Parathyroid adenoma (tissue), 2 donors: ENCODE measurements at regions not wholly inside any gene's neighbourhood (a gene's known extent, or its start where the extent isn't known, plus 50 kb on each side); places are given as distances from the start of the nearest gene placed in this dataset.
"Not testable (repeated sequence)": the region's sequence is repeated elsewhere in the genome, so short reads cannot be mapped to it uniquely, and the experiment has no call there.

Experiments used
- H2AFZ ChIP-seq: fragments of 300-600 bp; sonication (generic); one replicate; pipeline ENCODE4 v1.7.0; 2017; ENCODE audit warnings: antibody characterized with exemption, mild to moderate bottlenecking
- H3K27ac ChIP-seq: fragments of 300-600 bp; sonication (generic); one replicate; pipeline ENCODE4 v1.7.0; 2017
- H3K27me3 ChIP-seq: fragments of 300-600 bp; sonication (generic); one replicate; pipeline ENCODE4 v1.7.0; 2017; ENCODE audit warnings: low read length; ENCODE audit not compliant: control insufficient read depth, insufficient read depth
- H3K36me3 ChIP-seq: fragments of 300-600 bp; sonication (generic); one replicate; pipeline ENCODE4 v1.7.0; 2017; ENCODE audit warnings: low read length; ENCODE audit not compliant: control insufficient read depth, insufficient read depth
- H3K4me1 ChIP-seq: fragments of 300-600 bp; sonication (generic); one replicate; pipeline ENCODE4 v1.7.0; 2017; ENCODE audit warnings: control low read depth
- H3K4me2 ChIP-seq: fragments of 300-600 bp; sonication (generic); one replicate; pipeline ENCODE4 v1.7.0; 2017; ENCODE audit warnings: low read length
- H3K4me3 ChIP-seq: fragments of 300-600 bp; sonication (generic); one replicate; pipeline ENCODE4 v1.7.0; 2017; ENCODE audit warnings: low read depth, low read length
- H3K79me2 ChIP-seq: fragments of 300-600 bp; sonication (generic); one replicate; pipeline ENCODE4 v1.7.0; 2017; ENCODE audit warnings: control low read depth
- H3K9ac ChIP-seq: fragments of 300-600 bp; sonication (generic); one replicate; pipeline ENCODE4 v1.7.0; 2017; ENCODE audit warnings: mild to moderate bottlenecking
- H3K9me3 ChIP-seq: fragments of 300-600 bp; sonication (generic); one replicate; pipeline ENCODE4 v1.7.0; 2017; ENCODE audit warnings: low read length; ENCODE audit not compliant: control insufficient read depth
- TF ChIP-seq, protein P1 (sequence below): fragments of 300-600 bp; sonication (generic); IDR thresholded peaks from one replicate; pipeline ENCODE4 v1.7.0; 2017; ENCODE audit warnings: antibody characterized with exemption, mild to moderate bottlenecking
- donor health status: primary hyperparathyroidism.

DNA sequence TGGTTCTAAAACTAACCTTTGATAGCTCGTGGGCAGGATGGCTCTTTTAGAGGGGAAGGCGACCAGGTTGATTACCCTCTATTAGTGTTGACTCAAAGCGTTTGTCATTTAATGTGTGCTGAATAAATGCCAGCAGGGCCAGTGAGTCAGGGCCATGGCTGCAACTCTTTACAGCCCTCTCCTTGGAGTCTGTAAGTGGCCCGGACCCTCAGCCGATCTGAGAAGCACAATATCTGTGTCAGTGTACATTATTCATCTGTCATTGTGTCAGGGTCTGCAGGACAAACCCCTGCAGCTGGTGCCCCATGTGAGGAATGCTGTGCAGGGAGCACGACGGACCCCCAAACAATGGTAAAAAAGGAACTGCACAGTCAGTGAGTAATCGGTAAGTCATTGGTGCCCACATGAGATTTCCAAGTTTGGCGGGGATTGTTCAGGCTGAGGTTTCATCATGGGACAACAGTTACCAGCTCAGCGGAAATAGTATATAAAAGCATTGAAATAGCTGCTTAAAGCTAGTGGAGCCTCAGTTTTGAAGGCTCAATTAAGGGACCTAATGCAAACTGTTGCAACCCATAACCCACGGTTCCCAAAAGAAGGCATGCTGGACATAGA lies 139.1 kb downstream of the ZNF675 start:
- no peaks in the 10 kb centered on the region for H3K9me3 ChIP-seq
- no peak overlapping the region for H3K27ac ChIP-seq
- no peak overlapping the region for H3K9ac ChIP-seq
- no peak overlapping the region for H3K4me2 ChIP-seq
- H3K36me3 ChIP-seq: no peaks in the 10 kb centered on the region
- no peaks in the 10 kb centered on the region for H3K4me1 ChIP-seq
- TF ChIP-seq, protein P1, sequence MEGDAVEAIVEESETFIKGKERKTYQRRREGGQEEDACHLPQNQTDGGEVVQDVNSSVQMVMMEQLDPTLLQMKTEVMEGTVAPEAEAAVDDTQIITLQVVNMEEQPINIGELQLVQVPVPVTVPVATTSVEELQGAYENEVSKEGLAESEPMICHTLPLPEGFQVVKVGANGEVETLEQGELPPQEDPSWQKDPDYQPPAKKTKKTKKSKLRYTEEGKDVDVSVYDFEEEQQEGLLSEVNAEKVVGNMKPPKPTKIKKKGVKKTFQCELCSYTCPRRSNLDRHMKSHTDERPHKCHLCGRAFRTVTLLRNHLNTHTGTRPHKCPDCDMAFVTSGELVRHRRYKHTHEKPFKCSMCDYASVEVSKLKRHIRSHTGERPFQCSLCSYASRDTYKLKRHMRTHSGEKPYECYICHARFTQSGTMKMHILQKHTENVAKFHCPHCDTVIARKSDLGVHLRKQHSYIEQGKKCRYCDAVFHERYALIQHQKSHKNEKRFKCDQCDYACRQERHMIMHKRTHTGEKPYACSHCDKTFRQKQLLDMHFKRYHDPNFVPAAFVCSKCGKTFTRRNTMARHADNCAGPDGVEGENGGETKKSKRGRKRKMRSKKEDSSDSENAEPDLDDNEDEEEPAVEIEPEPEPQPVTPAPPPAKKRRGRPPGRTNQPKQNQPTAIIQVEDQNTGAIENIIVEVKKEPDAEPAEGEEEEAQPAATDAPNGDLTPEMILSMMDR: no peak
- no peak overlapping the region for H2AFZ ChIP-seq
- no peaks in the 10 kb centered on the region for H3K79me2 ChIP-seq
- no peak overlapping the region for H3K4me3 ChIP-seq
- H3K27me3 ChIP-seq: no peaks in the 10 kb centered on the region

DNA sequence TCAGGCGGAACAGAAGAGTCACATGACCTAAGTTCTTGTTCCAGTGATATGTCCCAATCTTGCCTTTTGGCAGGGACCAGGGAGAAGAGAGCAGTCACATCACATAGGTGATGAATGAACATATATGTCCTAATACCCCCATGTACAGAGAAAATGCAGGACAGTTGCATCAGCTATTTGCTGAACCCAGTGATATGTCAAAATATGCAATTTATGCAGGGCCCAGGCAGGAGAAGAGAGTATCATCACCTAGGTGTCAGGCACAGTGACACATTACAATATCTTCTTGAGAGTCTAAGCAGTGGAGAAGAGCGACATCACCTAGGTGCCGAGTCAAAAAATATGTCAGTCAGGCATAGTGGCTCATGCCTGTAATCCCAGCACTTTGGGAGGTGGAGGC lies 139.9 kb downstream of the ZNF675 start:
- Histone ChIP-seq H3K79me2 (no peaks in the 10 kb centered on the region), H3K27ac (no peak overlapping the region), H3K4me1 (no peaks in the 10 kb centered on the region), H3K4me3 (no peak overlapping the region), H3K9ac (no peak overlapping the region), H3K4me2 (no peak overlapping the region), H2AFZ (no peak overlapping the region), H3K36me3 (no peaks in the 10 kb centered on the region), H3K27me3 (no peaks in the 10 kb centered on the region), H3K9me3 (no peaks in the 10 kb centered on the region)
- TF ChIP-seq, protein P1: no peak

DNA sequence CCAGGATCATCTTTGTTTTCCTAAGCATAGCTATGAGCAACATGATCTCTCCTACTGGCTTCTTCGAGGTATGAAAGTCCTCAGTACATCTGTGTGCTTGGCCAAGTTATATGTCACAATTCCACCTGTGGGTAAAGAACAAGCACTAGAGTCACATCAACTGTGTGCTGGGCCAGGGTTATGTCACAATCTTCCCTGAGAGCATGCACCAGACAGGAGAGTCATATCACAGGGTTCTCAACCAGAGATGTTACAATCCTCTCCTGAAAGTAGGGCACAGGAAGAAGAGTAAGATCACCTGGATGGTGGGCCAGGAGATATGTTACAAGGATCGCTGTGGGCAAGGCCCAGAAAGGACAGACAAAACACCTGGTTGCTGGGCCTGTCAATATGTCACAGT lies 143.7 kb downstream of the ZNF675 start:
- TF ChIP-seq, protein P1: no peak
- Histone ChIP-seq H3K79me2 (no peaks in the 10 kb centered on the region), H2AFZ (no peak overlapping the region), H3K27ac (no peak overlapping the region), H3K4me2 (no peak overlapping the region), H3K4me3 (no peak overlapping the region), H3K9ac (no peak overlapping the region), H3K9me3 (no peaks in the 10 kb centered on the region), H3K4me1 (no peaks in the 10 kb centered on the region), H3K36me3 (no peaks in the 10 kb centered on the region), H3K27me3 (no peaks in the 10 kb centered on the region)

DNA sequence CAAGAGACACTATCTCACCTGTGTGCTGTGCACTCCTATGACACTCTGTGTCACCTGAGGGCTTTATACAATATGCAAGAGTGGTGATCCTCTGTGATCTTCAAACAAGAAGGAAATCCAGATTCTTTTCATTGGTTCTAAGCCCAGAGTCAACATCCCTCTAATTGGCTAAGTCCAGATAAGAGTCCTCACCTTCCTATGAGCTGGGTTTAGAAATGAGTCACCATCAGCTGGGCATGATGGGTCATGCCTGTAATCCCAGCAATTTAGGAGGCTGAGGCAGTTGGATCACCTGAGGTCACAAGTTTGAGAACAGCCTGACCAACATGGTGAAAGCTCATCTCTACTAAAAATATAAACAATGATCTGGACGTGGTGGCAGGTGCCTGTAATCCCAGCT lies 144.4 kb downstream of the ZNF675 start:
- H2AFZ ChIP-seq: no peak overlapping the region
- H3K27ac ChIP-seq: no peak overlapping the region
- no peaks in the 10 kb centered on the region for H3K4me1 ChIP-seq
- no peak overlapping the region for H3K4me2 ChIP-seq
- H3K27me3 ChIP-seq: no peaks in the 10 kb centered on the region
- no peaks in the 10 kb centered on the region for H3K9me3 ChIP-seq
- H3K79me2 ChIP-seq: no peaks in the 10 kb centered on the region
- H3K36me3 ChIP-seq: no peaks in the 10 kb centered on the region
- no peak overlapping the region for H3K9ac ChIP-seq
- TF ChIP-seq, protein P1: no peak
- no peak overlapping the region for H3K4me3 ChIP-seq

DNA sequence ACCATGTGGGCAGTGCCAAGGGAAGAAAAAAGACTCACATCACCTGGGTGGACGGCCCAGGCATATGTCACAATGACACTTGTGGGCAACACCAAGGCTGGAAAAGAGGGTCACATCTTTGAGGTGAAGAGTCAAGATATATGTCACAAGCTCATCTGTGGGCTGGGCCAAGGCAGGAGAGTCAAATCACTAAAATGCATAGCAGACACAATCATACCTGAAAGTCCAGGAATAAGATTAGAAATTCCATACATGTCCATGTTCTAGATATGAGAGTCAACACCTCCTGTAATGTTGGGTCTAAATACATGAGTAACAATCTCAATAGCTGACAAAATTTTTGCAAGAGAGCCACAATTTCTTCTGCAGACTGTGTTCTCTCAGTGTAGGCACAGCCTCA lies 145.0 kb downstream of the ZNF675 start:
- Histone ChIP-seq H3K9me3 (no peaks in the 10 kb centered on the region), H3K79me2 (no peaks in the 10 kb centered on the region), H3K9ac (no peak overlapping the region), H3K4me2 (no peak overlapping the region), H3K4me3 (no peak overlapping the region), H3K27me3 (no peaks in the 10 kb centered on the region), H3K27ac (no peak overlapping the region), H2AFZ (no peak overlapping the region), H3K4me1 (no peaks in the 10 kb centered on the region), H3K36me3 (no peaks in the 10 kb centered on the region)
- TF ChIP-seq, protein P1: no peak

DNA sequence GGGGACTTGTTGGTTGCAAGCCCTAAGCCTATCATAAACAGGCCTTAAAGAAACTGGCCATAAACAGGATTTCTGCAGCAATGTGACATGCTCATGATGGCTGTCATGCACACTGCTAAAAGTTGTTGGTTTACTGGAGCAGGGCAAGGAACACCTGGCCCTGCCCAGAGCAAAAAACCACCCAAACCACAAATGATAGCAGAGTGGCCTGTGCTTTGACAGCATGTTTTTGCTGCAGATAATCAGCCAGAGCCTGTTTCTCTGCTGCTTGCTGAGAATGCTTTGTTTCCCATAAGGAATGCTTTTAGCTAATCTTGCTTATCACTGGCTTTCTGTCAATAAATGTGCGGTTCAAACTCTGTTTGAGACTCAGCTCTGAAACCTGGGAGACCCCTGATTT lies 144.9 kb upstream of the ZNF91 start:
- H3K36me3 ChIP-seq, H3K9me3 ChIP-seq, H3K27me3 ChIP-seq, H3K4me1 ChIP-seq, H3K79me2 ChIP-seq, H3K4me3 ChIP-seq, H3K27ac ChIP-seq, H3K4me2 ChIP-seq, H2AFZ ChIP-seq, H3K9ac ChIP-seq: not testable (repeated sequence)
